ENCODE measurements at regions not wholly inside any gene's neighbourhood (a gene's known extent, or its start where the extent isn't known, plus 50 kb on each side); places are given as distances from the start of the nearest gene placed in this dataset.

GRCh38 chr5:174343826-174344225 lies 298.3 kb downstream of the NSG2 start:
- no peak for TF ChIP-seq CTCF (IDR thresholded peaks at IDR 0.05 in 4 of 5, conservative IDR thresholded peaks at IDR 0.05 in 1 of 5)
- no peak for TF ChIP-seq POLR2A (IDR thresholded peaks at IDR 0.05)

All from gastrocnemius medialis (tissue), 4 donors.